ENCODE measurements at regions not wholly inside any gene's neighbourhood (a gene's known extent, or its start where the extent isn't known, plus 50 kb on each side); places are given as distances from the start of the nearest gene placed in this dataset.

- DNase-seq (ENCODE audit: low read depth): no peak
- no peak overlapping the region for H3K4me3 ChIP-seq (ENCODE audit: low read depth, low read length)
Observed at GRCh38 chr16:49910541-49911071, 54.7 kb upstream of the ZNF423 start.

DNA sequence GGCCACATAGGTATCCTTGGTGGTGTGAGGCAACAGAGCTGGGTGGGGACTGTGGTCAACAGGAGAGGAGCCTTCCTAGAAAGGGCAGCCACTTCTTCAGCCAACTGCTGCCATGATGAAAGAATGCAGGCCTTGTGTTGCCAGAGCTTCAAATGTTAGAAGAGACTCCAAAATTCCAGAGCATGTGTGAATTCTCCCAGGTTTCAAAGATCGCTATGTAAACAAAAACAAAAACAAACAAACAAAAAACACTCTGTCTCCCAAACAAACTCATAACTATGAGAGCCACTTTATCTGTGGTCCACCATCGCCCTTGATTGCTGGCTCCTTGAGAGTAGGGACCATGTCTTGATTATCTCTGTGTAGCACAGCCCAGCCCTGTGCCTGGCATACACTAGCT is 55.5 kb upstream of the ZNF423 start:
- no peak for DNase-seq (ENCODE audit: low read depth)
- no peak overlapping the region for H3K4me3 ChIP-seq (ENCODE audit: low read depth, low read length)

DNA sequence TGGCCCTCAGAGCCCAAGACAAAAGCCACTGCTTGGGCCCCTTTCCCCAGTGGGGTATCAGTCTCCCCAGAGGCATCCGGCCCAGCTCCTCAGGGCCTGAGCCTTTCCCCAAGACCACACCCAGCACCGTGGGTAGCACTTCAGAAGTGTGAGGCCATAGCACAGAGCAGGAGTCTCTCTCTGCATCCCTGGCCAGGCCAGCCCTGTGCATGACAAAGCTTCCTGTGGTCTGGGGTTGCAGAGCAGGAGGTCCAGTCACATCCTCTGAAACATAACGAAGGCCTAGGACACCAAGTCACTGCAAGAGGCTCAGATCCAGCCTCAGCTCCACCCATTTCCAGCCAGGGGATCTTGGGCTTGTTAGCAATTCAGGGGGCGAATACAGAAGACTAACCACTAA is 56.8 kb upstream of the ZNF423 start:
- no peak for DNase-seq (ENCODE audit: low read depth)
- no peak overlapping the region for H3K4me3 ChIP-seq (ENCODE audit: low read depth, low read length)

- no peak for DNase-seq (ENCODE audit: low read depth)
- H3K4me3 ChIP-seq (ENCODE audit: low read depth, low read length): no peak overlapping the region
Observed at GRCh38 chr16:49913720-49914119, 57.8 kb upstream of the ZNF423 start.

DNA sequence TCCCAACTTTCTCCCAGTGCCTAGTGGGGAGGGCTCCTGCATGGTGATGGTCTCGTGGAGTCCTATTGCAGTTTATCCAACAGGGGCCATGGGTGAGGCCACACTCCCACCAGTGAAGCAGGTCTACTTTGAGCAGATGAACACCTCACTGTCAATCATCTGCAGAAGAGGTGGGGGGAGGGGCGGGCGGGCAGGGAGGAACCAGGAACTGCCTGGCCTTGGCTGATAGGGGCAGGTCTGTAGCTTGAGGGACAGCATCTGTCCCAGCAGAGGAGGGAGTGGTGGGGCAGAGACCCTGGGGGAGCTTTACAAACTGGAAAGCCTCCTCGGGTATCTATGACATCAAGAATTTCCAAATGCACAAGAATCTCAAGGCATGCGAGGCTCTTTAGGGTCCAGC is 58.7 kb upstream of the ZNF423 start:
- H3K4me3 ChIP-seq (ENCODE audit: low read depth, low read length): no peak overlapping the region
- DNase-seq (ENCODE audit: low read depth): no peak

- DNase-seq (ENCODE audit: low read depth): no peak
- H3K4me3 ChIP-seq (ENCODE audit: low read depth, low read length): no peak overlapping the region
Observed at GRCh38 chr16:49918257-49918656, 62.3 kb upstream of the ZNF423 start.

GRCh38 chr16:49919327-49919726 is 63.4 kb upstream of the ZNF423 start:
- DNase-seq (ENCODE audit: low read depth): no peak
- H3K4me3 ChIP-seq (ENCODE audit: low read depth, low read length): no peak overlapping the region

GRCh38 chr16:49920397-49920796 is 64.5 kb upstream of the ZNF423 start:
- no peak for DNase-seq (ENCODE audit: low read depth)
- no peak overlapping the region for H3K4me3 ChIP-seq (ENCODE audit: low read depth, low read length)

DNA sequence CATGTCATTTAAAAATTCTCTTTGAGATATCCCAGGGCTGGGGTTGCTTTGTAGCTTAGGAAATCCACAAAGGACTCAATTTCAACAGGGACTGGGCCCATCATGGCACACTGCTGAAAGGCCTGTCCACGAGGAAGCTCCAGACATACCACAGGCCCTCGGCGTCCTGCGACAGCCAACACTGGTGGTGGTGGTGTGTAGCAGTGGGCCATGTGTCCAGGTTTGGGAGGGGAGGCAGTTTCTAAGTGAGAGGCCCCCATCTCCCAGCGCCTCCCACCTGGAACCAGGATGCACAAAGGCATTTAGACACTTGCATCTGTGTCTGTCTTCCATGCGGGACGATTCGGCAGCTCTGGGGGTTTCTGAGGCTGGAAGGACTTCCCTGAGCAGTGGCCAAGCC is 65.2 kb upstream of the ZNF423 start:
- no peak overlapping the region for H3K4me3 ChIP-seq (ENCODE audit: low read depth, low read length)
- DNase-seq (ENCODE audit: low read depth): no peak

DNA sequence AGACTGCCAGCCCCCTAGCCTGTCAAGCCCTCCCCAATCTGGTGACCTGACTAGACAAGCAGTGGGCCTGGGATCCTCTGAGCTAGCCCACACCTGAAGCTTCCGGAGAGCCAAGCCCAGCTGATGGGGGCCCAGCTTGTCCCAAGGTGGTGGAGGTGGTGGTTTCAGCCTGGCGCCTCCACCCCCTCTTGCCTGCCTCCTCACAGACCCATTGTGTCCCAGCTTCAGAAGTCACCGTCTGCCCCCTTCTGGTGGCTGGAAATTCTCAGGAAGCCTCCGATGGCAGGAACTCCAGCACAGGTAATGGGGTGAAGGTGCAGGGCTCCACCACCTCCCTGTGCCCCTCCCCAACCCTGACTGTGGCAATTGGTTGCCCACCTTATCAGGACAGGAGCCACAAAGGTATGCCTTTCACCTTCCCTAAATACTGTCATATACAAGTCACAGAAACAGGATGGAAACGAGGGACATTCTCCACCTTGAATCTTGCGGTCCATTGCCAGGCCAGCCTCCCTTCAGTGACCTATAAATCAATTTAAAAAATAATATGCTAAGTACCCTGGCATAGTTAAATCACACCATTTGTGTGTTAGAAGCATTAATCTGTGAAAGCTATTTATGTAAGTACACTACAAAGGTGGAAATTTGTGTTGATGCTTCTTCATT is 66.0 kb upstream of the ZNF423 start:
- DNase-seq (ENCODE audit: low read depth): peak; percentile 4

DNA sequence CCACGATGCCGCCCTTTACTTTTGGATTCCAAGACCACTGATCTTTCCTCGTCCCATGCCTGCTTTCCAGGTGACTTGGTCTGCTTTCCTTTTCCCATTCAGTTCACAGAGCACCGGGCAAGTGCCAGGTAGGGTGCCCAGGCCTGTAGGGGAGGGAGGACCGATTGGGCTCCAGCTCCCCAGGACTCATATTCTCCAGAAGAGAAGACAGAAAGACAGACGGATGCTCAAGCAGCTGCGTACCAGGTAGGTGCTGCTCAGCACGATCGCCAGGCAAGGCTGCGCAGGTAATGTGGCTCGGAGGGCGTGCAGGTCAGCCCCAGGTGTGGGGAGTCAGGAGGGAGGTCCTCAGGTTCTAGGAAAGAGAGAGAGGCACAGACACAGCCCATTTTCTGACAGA is 67.5 kb upstream of the ZNF423 start:
- no peak overlapping the region for H3K4me3 ChIP-seq (ENCODE audit: low read depth, low read length)
- no peak for DNase-seq (ENCODE audit: low read depth)

More for the DNA sequence above, 66.0 kb upstream of the ZNF423 start:
- H3K4me3 ChIP-seq (ENCODE audit: low read depth, low read length): no peak overlapping the region

DNA sequence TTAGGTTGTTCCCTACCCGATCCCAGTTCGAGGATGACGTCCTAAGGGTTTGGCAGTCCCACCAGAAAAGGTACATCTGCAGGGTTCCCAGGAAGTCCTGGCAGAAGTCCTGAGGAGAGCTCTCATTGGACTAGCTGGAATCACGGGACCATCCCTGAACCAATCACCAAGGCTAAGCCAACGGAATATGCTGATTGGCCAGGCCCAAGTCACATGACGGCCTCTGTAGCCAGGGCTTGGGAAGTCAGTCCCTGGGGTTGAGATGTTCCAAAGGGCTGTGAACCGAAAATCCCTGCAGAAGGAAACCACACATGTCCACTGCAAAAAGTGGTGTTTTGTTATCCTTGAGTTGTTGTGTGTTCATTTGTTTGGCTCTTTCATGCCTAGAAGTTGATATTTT is 68.2 kb upstream of the ZNF423 start:
- no peak for DNase-seq (ENCODE audit: low read depth)
- H3K4me3 ChIP-seq (ENCODE audit: low read depth, low read length): no peak overlapping the region

GRCh38 chr16:49926941-49927340 is 71.0 kb upstream of the ZNF423 start:
- DNase-seq (ENCODE audit: low read depth): no peak

GRCh38 chr16:49928176-49929041 is 72.5 kb upstream of the ZNF423 start:
- no peak overlapping the region for H3K4me3 ChIP-seq (ENCODE audit: low read depth, low read length)
- no peak for DNase-seq (ENCODE audit: low read depth)

More at GRCh38 chr16:49926941-49927340, 71.0 kb upstream of the ZNF423 start:
- H3K4me3 ChIP-seq (ENCODE audit: low read depth, low read length): no peak overlapping the region

DNA sequence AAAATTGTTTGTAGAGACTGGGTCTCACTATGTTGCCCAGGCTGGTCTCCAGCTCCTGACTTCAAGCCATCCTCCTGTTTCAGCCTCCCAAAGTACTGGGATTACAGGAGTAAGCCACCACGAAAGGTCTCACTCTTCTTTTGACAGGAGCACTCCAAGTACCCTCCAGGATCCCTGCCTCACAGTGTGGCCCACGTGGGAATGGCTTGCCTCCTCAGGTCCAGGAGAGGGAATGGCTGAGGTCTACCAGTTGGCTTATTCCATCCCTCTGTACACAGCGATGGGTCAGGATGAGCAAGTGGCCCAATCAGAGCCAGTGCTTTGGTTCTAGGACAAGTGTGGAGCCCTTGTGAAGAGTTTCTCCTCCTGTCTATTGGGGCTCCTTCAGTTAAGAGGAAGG is 73.7 kb upstream of the ZNF423 start:
- no peak overlapping the region for H3K4me3 ChIP-seq (ENCODE audit: low read depth, low read length)
- DNase-seq (ENCODE audit: low read depth): no peak

DNA sequence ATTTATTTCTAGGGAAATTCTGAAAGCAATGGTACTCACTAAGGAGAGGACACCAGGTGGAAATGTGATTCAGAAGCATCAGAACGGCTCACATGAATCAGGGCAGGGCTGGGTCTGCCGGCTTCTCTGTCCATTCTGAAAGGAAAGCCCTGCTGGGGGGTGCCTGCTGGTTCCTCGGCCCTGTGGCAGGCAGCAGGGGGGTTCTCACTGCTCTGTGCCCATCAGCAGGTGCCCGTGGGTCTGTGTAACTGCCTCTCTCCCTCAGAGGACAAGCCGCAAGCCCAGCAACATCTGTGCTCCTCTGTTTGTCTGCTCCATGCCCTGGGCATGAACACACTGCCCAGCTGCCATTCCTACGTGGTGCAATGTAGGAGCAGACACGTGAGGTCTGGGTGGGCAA is 74.9 kb upstream of the ZNF423 start:
- H3K4me3 ChIP-seq (ENCODE audit: low read depth, low read length): no peak overlapping the region
- no peak for DNase-seq (ENCODE audit: low read depth)

GRCh38 chr16:49931266-49931665 is 75.4 kb upstream of the ZNF423 start:
- H3K4me3 ChIP-seq (ENCODE audit: low read depth, low read length): no peak overlapping the region
- no peak for DNase-seq (ENCODE audit: low read depth)

- no peak overlapping the region for H3K4me3 ChIP-seq (ENCODE audit: low read depth, low read length)
- DNase-seq (ENCODE audit: low read depth): no peak
Observed at GRCh38 chr16:49931916-49932315, 76.0 kb upstream of the ZNF423 start.

- no peak for DNase-seq (ENCODE audit: low read depth)
- H3K4me3 ChIP-seq (ENCODE audit: low read depth, low read length): no peak overlapping the region
Observed at GRCh38 chr16:49932434-49932833, 76.5 kb upstream of the ZNF423 start.

DNA sequence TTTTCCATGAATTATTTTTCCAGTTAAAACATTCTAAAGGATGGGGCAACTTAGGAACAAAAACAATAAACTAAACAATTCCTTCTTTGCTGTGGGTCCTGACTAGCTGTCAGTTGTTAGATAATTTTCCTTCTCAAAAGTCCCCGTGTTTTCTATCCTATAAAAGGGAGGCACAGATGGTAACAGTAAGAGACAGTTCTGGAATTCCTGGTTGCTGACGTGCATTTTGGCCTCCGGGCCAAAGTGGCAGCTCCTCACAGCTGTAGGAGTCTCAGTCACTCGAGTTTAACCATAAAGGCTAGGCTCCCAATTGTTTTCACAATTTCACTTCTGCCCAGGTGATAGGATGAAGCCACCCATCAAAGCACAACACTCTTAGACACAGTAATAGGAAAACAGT is 77.0 kb upstream of the ZNF423 start:
- no peak overlapping the region for H3K4me3 ChIP-seq (ENCODE audit: low read depth, low read length)
- DNase-seq (ENCODE audit: low read depth): no peak

GRCh38 chr16:49936791-49937190 is 80.9 kb upstream of the ZNF423 start:
- no peak overlapping the region for H3K4me3 ChIP-seq (ENCODE audit: low read depth, low read length)
- no peak for DNase-seq (ENCODE audit: low read depth)

All from skeletal muscle cell (primary cell).